ENCODE measurements at regions not wholly inside any gene's neighbourhood (a gene's known extent, or its start where the extent isn't known, plus 50 kb on each side); places are given as distances from the start of the nearest gene placed in this dataset.

GRCh38 chr3:102608875-102609274 is 174.1 kb downstream of the ZPLD1 start:
- ATAC-seq (ENCODE audit: insufficient read depth, low read depth) (no peak), DNase-seq (no peak)
- H3K9me3 ChIP-seq (ENCODE audit: insufficient read depth, low read length, severe bottlenecking): no peaks in the 10 kb centered on the region
- no peak overlapping the region for H2AFZ ChIP-seq (ENCODE audit: low read depth, low read length)
- H3K4me3 ChIP-seq (ENCODE audit: low read depth in 1 of 2, low read length in 2 of 2): no peak overlapping the region
- H3K79me2 ChIP-seq (ENCODE audit: insufficient read depth, low read length): no peaks in the 10 kb centered on the region
- TF ChIP-seq EZH2 (IDR thresholded peaks at IDR 0.05; ENCODE audit: borderline replicate concordance, low read depth, low read length, severe bottlenecking): no peak
- TF ChIP-seq CTCF (IDR thresholded peaks at IDR 0.05; ENCODE audit: borderline replicate concordance, extremely low read depth, low read length, poor library complexity, severe bottlenecking): no peak
- no peak overlapping the region for H3K9ac ChIP-seq (ENCODE audit: low read depth, low read length)
- no peaks in the 10 kb centered on the region for H3K4me1 ChIP-seq (ENCODE audit: insufficient read depth, low read length)
- no peaks in the 10 kb centered on the region for H3K36me3 ChIP-seq (ENCODE audit: insufficient read depth, low read length)
- no peaks in the 10 kb centered on the region for H3K27me3 ChIP-seq (ENCODE audit: insufficient read depth, low read length, poor library complexity)
- no peak overlapping the region for H3K4me2 ChIP-seq (ENCODE audit: insufficient read depth, low read length)
- H4K20me1 ChIP-seq (ENCODE audit: insufficient read depth, low read length): no peaks in the 10 kb centered on the region
- no peak overlapping the region for H3K27ac ChIP-seq (ENCODE audit: low read length)

- no peaks in the 10 kb centered on the region for H3K79me2 ChIP-seq (ENCODE audit: insufficient read depth, low read length)
- no peak overlapping the region for H3K4me3 ChIP-seq (ENCODE audit: low read depth in 1 of 2, low read length in 2 of 2)
- H2AFZ ChIP-seq (ENCODE audit: low read depth, low read length): no peak overlapping the region
- H4K20me1 ChIP-seq (ENCODE audit: insufficient read depth, low read length): no peaks in the 10 kb centered on the region
- H3K27ac ChIP-seq (ENCODE audit: low read length): no peak overlapping the region
- no peak for ATAC-seq (ENCODE audit: insufficient read depth, low read depth)
- DNase-seq: no peak
- TF ChIP-seq CTCF (IDR thresholded peaks at IDR 0.05; ENCODE audit: borderline replicate concordance, extremely low read depth, low read length, poor library complexity, severe bottlenecking): no peak
- TF ChIP-seq EZH2 (IDR thresholded peaks at IDR 0.05; ENCODE audit: borderline replicate concordance, low read depth, low read length, severe bottlenecking): no peak
- no peaks in the 10 kb centered on the region for H3K36me3 ChIP-seq (ENCODE audit: insufficient read depth, low read length)
- no peaks in the 10 kb centered on the region for H3K4me1 ChIP-seq (ENCODE audit: insufficient read depth, low read length)
- no peaks in the 10 kb centered on the region for H3K27me3 ChIP-seq (ENCODE audit: insufficient read depth, low read length, poor library complexity)
- no peak overlapping the region for H3K4me2 ChIP-seq (ENCODE audit: insufficient read depth, low read length)
- H3K9ac ChIP-seq (ENCODE audit: low read depth, low read length): no peak overlapping the region
- H3K9me3 ChIP-seq (ENCODE audit: insufficient read depth, low read length, severe bottlenecking): no peaks in the 10 kb centered on the region
Measured at GRCh38 chr3:102614021-102614569, 179.3 kb downstream of the ZPLD1 start.

GRCh38 chr3:102614585-102614984 is 179.8 kb downstream of the ZPLD1 start:
- Histone ChIP-seq H3K27ac (ENCODE audit: low read length) (no peak overlapping the region), H3K4me1 (ENCODE audit: insufficient read depth, low read length) (no peaks in the 10 kb centered on the region), H3K27me3 (ENCODE audit: insufficient read depth, low read length, poor library complexity) (no peaks in the 10 kb centered on the region), H3K9me3 (ENCODE audit: insufficient read depth, low read length, severe bottlenecking) (no peaks in the 10 kb centered on the region), H3K36me3 (ENCODE audit: insufficient read depth, low read length) (no peaks in the 10 kb centered on the region), H3K9ac (ENCODE audit: low read depth, low read length) (no peak overlapping the region), H3K4me2 (ENCODE audit: insufficient read depth, low read length) (no peak overlapping the region), H3K79me2 (ENCODE audit: insufficient read depth, low read length) (no peaks in the 10 kb centered on the region), H3K4me3 (ENCODE audit: low read depth in 1 of 2, low read length in 2 of 2) (no peak overlapping the region), H2AFZ (ENCODE audit: low read depth, low read length) (no peak overlapping the region), H4K20me1 (ENCODE audit: insufficient read depth, low read length) (no peaks in the 10 kb centered on the region)
- DNase-seq (no peak), ATAC-seq (ENCODE audit: insufficient read depth, low read depth) (no peak)
- no peak for TF ChIP-seq CTCF (IDR thresholded peaks at IDR 0.05; ENCODE audit: borderline replicate concordance, extremely low read depth, low read length, poor library complexity, severe bottlenecking)
- TF ChIP-seq EZH2 (IDR thresholded peaks at IDR 0.05; ENCODE audit: borderline replicate concordance, low read depth, low read length, severe bottlenecking): no peak

GRCh38 chr3:102617381-102617780 is 182.6 kb downstream of the ZPLD1 start:
- no peak overlapping the region for H3K4me3 ChIP-seq (ENCODE audit: low read depth in 1 of 2, low read length in 2 of 2)
- no peak overlapping the region for H3K4me2 ChIP-seq (ENCODE audit: insufficient read depth, low read length)
- no peaks in the 10 kb centered on the region for H3K27me3 ChIP-seq (ENCODE audit: insufficient read depth, low read length, poor library complexity)
- H3K36me3 ChIP-seq (ENCODE audit: insufficient read depth, low read length): no peaks in the 10 kb centered on the region
- H3K4me1 ChIP-seq (ENCODE audit: insufficient read depth, low read length): no peaks in the 10 kb centered on the region
- H3K9me3 ChIP-seq (ENCODE audit: insufficient read depth, low read length, severe bottlenecking): no peaks in the 10 kb centered on the region
- DNase-seq (no peak), ATAC-seq (ENCODE audit: insufficient read depth, low read depth) (no peak)
- TF ChIP-seq EZH2 (IDR thresholded peaks at IDR 0.05; ENCODE audit: borderline replicate concordance, low read depth, low read length, severe bottlenecking): no peak
- TF ChIP-seq CTCF (IDR thresholded peaks at IDR 0.05; ENCODE audit: borderline replicate concordance, extremely low read depth, low read length, poor library complexity, severe bottlenecking): no peak
- no peak overlapping the region for H3K27ac ChIP-seq (ENCODE audit: low read length)
- H3K79me2 ChIP-seq (ENCODE audit: insufficient read depth, low read length): no peaks in the 10 kb centered on the region
- no peak overlapping the region for H3K9ac ChIP-seq (ENCODE audit: low read depth, low read length)
- no peak overlapping the region for H2AFZ ChIP-seq (ENCODE audit: low read depth, low read length)
- H4K20me1 ChIP-seq (ENCODE audit: insufficient read depth, low read length): no peaks in the 10 kb centered on the region
